IPS DF 19.7 (cell line): ENCODE measurements at regions not wholly inside any gene's neighbourhood (a gene's known extent, or its start where the extent isn't known, plus 50 kb on each side); places are given as distances from the start of the nearest gene placed in this dataset.
"Not testable (repeated sequence)": the region's sequence is repeated elsewhere in the genome, so short reads cannot be mapped to it uniquely, and the experiment has no call there.

Source experiments
- DNase-seq: peaks from one replicate; pipeline ENCODE4 v3.0.0-alpha.2; 2013; ENCODE audit warnings: low read depth, low spot score

- DNase-seq, result no peak
Measured at GRCh38 chr3:95462161-95462560, 1352.2 kb upstream of the EPHA6 start.

- DNase-seq, result no peak
Measured at GRCh38 chr3:95464346-95464745, 1350.0 kb upstream of the EPHA6 start.

- no peak for DNase-seq
Measured at GRCh38 chr3:95468331-95468730, 1346.1 kb upstream of the EPHA6 start.

GRCh38 chr3:95474338-95474737 lies 1340.1 kb upstream of the EPHA6 start:
- no peak for DNase-seq

- DNase-seq, result no peak
Measured at GRCh38 chr3:95476534-95476933, 1337.9 kb upstream of the EPHA6 start.

GRCh38 chr3:95506174-95506573 lies 1308.2 kb upstream of the EPHA6 start:
- no peak for DNase-seq

GRCh38 chr3:95508124-95508523 lies 1306.3 kb upstream of the EPHA6 start:
- no peak for DNase-seq

- DNase-seq, result no peak
Measured at GRCh38 chr3:95511828-95512227, 1302.6 kb upstream of the EPHA6 start.

- DNase-seq, result no peak
Measured at GRCh38 chr3:95514260-95514659, 1300.1 kb upstream of the EPHA6 start.

- DNase-seq, result no peak
Measured at GRCh38 chr3:95521396-95521795, 1293.0 kb upstream of the EPHA6 start.

- no peak for DNase-seq
Measured at GRCh38 chr3:95522449-95522848, 1291.9 kb upstream of the EPHA6 start.

- DNase-seq, result no peak
Measured at GRCh38 chr3:95539950-95540483, 1274.4 kb upstream of the EPHA6 start.

GRCh38 chr3:95565502-95565901 lies 1248.9 kb upstream of the EPHA6 start:
- DNase-seq, result no peak

- DNase-seq, result no peak
Measured at GRCh38 chr3:95567346-95567745, 1247.0 kb upstream of the EPHA6 start.

GRCh38 chr3:95586754-95587153 lies 1227.6 kb upstream of the EPHA6 start:
- DNase-seq, result no peak

- DNase-seq, result not testable (repeated sequence)
Measured at GRCh38 chr3:95587641-95588040, 1226.8 kb upstream of the EPHA6 start.

- DNase-seq, result no peak
Measured at GRCh38 chr3:95588473-95588872, 1225.9 kb upstream of the EPHA6 start.

GRCh38 chr3:95595416-95596075 lies 1218.8 kb upstream of the EPHA6 start:
- DNase-seq, result no peak

GRCh38 chr3:95607926-95608325 lies 1206.5 kb upstream of the EPHA6 start:
- DNase-seq, result no peak

- DNase-seq, result no peak
Measured at GRCh38 chr3:95609411-95609810, 1205.0 kb upstream of the EPHA6 start.

- DNase-seq, result no peak
Measured at GRCh38 chr3:95612611-95613010, 1201.8 kb upstream of the EPHA6 start.

GRCh38 chr3:95613993-95614392 lies 1200.4 kb upstream of the EPHA6 start:
- DNase-seq, result no peak

GRCh38 chr3:95615592-95616310 lies 1198.6 kb upstream of the EPHA6 start:
- DNase-seq, result no peak
